HCEC 1CT (cell line): ENCODE measurements at regions not wholly inside any gene's neighbourhood (a gene's known extent, or its start where the extent isn't known, plus 50 kb on each side); places are given as distances from the start of the nearest gene placed in this dataset.
"Not testable (repeated sequence)": the region's sequence is repeated elsewhere in the genome, so short reads cannot be mapped to it uniquely, and the experiment has no call there.

Source experiments
- DNase-seq: peaks from one replicate; pipeline ENCODE4 v3.0.0-alpha.2; 2017

DNA sequence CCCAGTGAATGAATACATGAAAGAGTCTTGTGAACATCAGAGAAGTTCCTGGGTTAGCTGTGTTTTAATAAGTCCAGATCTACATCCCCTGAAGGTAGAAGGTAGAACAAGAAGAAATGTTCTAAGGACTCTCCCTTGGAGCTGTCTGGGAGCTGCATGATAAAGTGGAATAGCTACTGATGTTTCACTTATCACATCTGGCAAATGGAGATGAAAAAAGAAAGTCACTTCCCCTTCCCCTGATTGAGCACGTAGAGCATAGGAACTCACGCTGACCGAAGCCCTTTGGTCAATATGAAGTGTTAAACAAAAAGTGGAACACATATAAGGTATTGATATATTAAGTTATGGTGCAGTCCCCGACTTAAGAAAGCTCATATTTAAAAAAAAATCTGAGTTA is 53.2 kb upstream of the PARP1 start:
- no peak for DNase-seq

DNA sequence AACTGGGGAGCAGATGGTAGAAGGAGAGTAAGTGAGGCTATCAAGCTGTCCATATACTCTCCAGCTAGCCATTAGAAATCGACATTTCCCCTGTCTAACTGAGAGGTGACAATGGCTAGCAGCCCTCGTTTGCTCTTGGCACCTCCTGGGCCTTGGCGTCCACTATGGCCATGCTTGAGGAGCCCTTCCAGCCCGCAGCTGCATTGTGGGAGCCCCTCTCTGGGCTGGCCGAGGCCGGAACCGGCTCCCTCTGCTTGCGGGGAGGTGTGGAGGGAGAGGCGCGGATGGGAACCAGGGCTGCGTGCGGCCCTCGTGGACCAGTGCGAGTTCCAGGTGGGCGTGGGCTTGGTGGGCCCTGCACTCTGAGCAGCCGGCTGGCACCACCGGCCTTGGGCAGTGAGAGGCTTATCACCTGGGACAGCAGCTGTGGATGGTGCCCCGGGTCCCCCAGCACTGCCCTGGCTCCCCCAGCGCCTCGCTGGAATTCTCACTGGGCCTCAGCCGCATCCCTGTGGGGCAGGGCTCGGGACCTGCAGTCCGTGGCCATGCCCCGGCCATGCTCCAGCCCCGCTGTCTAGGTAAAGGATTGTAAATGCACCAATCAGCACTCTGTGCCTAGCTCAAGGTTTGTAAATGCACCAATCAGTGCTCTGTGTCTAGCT is 56.2 kb upstream of the PARP1 start:
- DNase-seq: no peak

GRCh38 chr1:226464587-226464971 is 56.7 kb upstream of the PARP1 start:
- DNase-seq: not testable (repeated sequence)

DNA sequence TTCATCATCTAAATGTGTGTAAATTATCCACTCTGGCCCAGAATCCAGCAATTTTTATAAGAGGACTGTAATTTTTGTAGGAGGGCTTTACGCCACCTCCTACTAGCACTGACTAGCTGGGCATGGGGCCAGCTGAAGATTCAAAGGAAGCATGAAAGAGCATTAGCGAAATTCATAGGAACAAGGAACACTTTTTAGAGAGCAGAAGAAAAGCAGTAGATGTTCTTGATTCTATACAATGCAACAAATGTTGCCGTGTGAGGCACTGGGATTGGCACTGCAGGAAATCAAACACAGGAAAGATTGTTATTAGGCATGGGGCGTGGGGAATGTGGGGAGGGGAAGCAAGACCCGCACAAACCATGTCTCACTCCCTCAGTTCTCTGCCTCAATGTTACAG is 58.4 kb upstream of the PARP1 start:
- DNase-seq: no peak

DNA sequence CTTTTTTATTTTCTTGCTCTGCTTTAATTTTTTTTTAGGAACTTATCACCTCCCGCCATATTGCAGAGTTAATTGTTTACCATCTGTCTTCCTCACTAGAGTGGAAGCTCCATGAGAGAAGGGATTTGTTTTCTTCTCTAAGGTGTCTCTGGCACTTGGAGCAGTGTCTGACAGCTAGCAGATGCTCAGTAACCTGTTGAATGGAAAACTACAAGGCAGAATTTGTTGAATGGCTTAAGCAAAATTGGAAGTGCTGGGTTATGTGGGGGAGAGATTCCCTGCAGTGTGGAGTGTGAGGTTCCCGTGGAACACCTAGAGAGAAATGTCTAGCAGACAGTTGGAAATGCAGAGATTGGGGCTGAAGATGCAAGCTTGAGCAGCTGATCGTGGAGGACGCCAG is 59.5 kb upstream of the PARP1 start:
- DNase-seq: no peak

DNA sequence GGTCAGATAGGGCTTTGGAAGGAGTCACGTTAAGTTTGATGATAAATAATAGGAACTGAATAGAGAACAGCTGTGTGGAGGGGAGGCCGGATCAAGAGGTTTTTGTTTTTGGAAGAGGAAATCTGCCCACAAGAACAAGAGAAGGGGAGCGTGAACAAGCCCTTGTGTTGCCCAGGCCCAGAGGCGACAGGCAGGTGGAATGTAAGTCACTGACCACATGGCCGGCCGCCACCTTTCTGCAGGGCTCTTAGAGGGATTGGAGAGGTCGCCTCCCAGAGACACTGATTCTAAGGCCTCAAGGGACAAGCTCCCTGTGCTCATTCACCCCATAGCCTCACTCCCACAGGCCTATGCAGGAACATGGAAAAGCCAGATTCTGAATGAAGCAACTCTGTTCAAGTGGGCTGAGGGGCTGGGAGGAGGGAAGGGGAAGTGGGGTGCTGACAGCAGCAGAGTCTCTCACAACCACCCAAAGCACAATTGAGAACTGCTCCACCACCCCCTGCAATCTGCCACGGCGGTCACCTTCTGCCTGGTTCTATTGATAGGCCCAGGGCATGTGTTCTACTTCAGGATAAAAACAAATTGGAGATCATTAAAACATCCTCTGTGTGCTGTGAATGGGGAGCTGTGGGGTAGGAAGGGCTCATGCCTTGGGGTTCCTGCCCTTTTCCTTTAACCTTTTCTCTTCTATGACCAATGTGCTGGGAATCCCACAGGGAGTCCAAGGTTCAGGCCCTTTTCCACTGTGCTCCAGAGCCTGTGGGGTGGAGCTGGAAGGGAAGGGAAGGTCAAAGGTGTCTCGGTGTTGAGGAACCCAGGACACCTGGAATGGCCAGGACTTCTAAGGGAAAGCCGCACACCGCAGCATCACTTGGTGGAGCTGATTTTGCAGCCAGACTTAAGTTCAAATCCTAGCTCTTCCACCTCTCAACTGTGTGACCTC is 63.3 kb upstream of the PARP1 start:
- DNase-seq: no peak

- DNase-seq: no peak
These were observed 65.4 kb upstream of the PARP1 start for GRCh38 chr1:226473325-226473724.

GRCh38 chr1:226474041-226474440 is 66.1 kb upstream of the PARP1 start:
- no peak for DNase-seq

DNA sequence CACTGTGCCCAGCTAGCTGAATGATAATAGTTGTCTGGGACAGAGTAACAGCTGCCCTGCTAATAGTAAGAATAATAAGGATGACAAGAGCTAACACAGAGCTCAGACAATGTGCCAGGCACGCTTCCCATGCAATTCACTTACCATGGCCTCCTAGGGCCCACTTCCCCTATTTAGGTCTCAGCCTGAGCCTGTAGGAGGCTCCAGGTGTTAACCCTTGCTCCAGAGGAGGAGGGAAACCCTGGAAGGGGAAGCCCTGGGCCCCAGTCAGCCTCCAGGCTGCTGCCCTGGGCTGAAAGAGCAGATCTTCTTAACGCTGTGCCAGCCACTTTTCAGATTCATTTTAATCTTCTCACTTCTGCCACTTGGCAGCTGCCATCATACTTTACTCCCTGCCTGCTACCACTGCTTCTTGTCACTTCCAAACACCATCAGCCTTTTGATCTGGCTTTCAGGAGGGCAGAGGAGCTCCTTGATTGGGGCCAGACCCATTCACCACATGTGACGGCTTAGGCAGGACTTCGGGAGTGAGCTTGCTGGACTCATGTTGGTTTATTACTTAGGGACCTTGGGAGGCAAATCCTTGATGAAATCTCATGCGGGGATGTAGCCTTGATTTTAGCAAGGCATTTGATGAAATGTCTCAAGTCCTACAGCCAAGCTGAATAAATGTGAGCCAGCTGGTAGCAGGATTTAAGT is 66.7 kb upstream of the PARP1 start:
- DNase-seq: no peak

DNA sequence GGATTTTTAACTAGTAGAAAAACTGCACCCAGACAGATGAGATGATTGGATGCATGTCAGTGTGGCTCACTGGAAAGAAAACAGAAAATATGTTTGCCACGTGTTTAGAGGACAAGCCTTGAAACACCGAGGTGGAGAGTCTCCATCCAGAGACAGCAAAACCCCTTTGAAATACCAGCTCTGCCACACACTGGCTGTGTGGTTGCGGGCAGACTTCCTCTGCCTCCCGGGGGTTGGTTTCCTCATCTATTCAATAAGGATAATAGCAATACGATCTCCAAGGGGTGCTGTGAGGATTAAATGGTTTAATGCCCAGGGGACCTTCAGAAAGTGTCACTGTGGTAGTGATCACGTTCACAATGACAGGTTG is 67.2 kb upstream of the PARP1 start:
- DNase-seq: no peak

DNA sequence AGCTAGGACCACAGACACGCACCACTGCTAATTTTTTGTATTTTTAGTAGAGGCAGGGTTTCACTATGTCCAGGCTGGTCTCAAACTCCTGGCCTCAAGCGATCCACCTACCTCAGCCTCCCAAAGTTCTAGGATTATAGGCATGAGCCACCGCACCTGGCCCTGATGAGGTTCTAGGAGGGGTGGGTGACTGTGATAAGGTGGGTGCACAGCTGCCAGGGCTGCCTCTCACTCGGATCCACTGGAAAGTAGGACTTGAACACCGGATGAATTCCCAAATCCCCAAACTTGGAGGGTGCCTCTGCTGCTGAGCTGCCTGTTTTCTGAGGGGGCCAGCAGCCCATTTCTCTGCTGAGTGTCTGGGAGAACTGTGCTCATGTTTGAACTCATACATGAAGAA is 68.2 kb upstream of the PARP1 start:
- no peak for DNase-seq

- DNase-seq: peak; percentile 58
These were observed 68.9 kb upstream of the PARP1 start for GRCh38 chr1:226476648-226477319.

- peak; percentile 3 for DNase-seq
These were observed 69.1 kb upstream of the STUM start for GRCh38 chr1:226479474-226479873.

GRCh38 chr1:226480461-226480860 is 68.1 kb upstream of the STUM start:
- DNase-seq: no peak

GRCh38 chr1:226481133-226481532 is 67.4 kb upstream of the STUM start:
- DNase-seq: no peak

DNA sequence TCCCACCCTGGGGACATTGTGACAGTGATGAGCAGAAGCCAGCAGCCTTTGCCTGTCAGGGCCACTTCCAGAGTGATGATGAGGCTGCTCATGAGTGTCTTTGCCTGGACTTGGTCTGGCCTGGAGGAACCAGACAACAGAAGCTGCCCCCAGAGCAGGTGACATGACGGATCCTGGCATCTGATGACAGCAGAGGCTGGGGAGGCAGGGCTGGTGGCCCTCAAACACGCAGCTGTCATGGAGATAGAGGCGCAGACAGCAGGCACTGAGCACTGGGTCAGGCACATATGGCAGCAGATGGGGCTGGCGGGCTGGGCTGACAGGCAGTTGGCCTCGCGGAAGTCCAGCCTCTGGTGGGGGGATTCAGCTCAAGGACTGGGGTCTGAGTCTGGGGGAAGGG is 66.4 kb upstream of the STUM start:
- DNase-seq: no peak

GRCh38 chr1:226482975-226483700 is 65.4 kb upstream of the STUM start:
- DNase-seq: no peak

GRCh38 chr1:226485192-226485591 is 63.4 kb upstream of the STUM start:
- DNase-seq: no peak

GRCh38 chr1:226486161-226486560 is 62.4 kb upstream of the STUM start:
- no peak for DNase-seq

DNA sequence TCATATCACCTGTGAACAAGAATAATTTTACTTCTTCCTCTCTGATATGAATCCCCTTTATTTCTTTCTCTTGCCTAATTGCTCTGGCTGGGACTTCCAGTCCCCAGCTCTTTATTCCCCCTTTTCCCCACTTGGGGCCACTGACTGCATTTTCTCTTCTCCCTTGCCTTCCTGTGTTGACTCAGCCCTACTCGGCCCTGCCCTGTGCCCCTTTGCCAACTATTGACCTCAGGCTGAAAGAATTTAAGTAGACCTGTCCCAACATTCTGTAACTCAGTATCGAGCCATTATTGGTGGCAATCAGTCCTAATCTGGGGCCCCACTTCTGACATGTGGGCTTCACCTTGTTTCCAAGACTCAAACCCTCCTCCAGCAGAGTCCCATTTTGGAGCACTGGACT is 60.6 kb upstream of the STUM start:
- DNase-seq: no peak

DNA sequence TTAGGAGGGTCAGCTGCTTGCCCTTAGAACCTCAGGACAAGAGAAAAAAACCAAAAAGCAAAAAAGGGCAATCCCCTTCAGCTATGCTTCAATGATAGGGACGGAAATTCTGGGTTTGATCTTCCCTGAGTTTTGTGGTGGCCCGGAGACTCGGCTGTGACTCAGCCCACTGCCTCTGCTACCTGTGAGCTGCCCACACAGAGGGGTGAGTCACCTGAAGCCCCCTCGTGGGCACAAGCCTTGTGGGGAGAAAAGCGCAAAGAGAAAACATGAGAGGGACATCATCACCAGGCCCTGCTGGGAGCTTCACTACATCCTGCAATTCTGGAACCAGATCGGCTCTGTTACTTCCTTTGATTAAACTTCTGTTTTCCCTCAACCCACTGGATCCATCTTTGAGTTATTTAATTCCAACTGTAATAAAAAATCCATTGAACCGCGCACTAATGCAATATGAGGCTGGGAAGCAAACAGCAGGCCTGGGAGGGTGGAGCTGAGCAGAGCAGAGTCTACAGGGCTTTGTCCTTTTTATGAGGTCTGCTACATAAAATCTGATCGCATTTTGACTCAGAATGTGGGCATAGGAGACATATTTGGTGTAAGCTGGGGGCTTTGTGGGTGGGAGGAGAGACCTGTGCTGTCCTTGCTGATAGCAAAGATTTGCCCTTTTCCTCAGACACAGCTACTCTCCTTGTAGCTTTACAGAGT is 58.7 kb upstream of the STUM start:
- DNase-seq: no peak

DNA sequence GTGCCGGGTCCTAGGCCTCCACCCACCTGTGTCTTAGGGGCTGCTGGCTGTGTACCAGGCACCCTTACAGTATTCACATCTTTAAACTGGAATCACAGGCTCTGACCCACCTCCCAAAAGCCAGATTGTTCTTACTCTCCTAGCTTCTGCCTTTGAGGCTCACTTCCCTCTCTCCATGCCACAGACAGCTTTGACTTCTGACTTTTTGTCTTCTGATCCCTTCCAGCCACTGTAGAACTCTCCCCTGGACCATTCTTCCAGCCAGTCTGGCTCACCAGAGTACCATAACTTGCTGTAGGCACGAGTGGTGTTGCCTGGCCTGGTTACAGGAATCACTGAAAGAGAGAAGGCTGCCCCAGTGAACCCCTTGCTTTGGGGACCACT is 58.1 kb upstream of the STUM start:
- DNase-seq: no peak
